Tibial nerve (tissue), 4 donors: ENCODE measurements at regions not wholly inside any gene's neighbourhood (a gene's known extent, or its start where the extent isn't known, plus 50 kb on each side); places are given as distances from the start of the nearest gene placed in this dataset.

Experiments used
- CTCF ChIP-seq, 5 experiments: fragments of 200-600 bp in 3 of 5; fragments of 450-650 bp in 2 of 5; sonication (generic) in 3 of 5; IDR thresholded peaks; one replicate each; pipeline ENCODE4 v1.5.1; 2016 to 2019; ENCODE audit warnings: antibody characterized with exemption in 5 of 5, mild to moderate bottlenecking in 3 of 5, moderate library complexity in 2 of 5
- EP300 ChIP-seq, 2 donors: sonication (generic); formaldehyde crosslinking; IDR thresholded peaks; one replicate each; pipeline ENCODE4 v1.6.1; 2017; ENCODE audit warnings: antibody characterized with exemption in 2 of 2, mild to moderate bottlenecking in 1 of 2
- POLR2A ChIP-seq, 2 donors: fragments of 450-650 bp; IDR thresholded peaks; one replicate each; pipeline ENCODE4 v1.6.1; 2017; ENCODE audit warnings: antibody characterized with exemption in 2 of 2, mild to moderate bottlenecking in 2 of 2, moderate library complexity in 2 of 2

- TF ChIP-seq CTCF (IDR thresholded peaks at IDR 0.05) (no peak), EP300 (IDR thresholded peaks at IDR 0.05) (no peak), POLR2A (IDR thresholded peaks at IDR 0.05) (no peak)
Measured at GRCh38 chr5:58106754-58107410, 353.0 kb downstream of the PLK2 start.
